ENCODE measurements at regions not wholly inside any gene's neighbourhood (a gene's known extent, or its start where the extent isn't known, plus 50 kb on each side); places are given as distances from the start of the nearest gene placed in this dataset.

DNA sequence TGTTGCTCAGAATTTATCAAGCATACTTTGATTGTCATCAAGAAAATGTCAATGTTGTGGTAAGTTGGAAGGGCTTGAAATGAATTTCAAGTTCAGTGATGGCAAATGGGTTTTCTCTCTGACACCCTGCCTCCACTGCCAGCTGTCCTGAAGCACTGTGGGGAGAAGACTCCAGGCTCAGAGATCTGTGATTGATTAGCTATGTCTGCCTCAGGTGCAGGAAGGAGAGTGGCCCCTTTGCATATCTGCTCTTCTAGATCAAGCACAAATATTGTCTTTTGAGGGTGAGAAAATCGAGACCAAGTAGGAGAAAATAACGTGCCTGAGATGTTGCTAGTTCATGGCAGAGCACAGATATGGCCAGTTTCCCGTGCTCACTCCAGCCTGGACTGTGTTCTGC lies 178.8 kb upstream of the GLI2 start:
- ATAC-seq (ENCODE audit: insufficient read depth, low read depth) = no peak

DNA sequence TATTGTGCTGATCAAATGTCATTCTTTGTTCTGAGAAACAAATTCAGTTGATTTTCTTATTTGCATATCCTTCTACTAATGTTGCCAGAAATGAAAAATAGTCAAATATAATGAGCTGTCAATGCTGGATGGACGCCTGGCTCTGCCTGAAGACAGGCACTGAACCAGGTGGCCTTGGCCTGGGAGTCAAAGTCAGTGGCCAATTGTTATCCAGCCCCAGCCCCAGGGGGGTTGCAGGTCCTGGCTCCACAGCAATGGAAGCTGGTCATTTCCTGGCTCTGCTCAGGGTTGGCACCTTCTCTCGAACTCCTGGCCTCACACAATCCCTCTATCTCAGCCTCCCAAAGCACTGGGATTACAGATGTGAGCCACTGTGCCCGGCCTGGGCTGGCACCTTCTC lies 176.8 kb upstream of the GLI2 start:
- Histone ChIP-seq H3K9me3 (ENCODE audit: insufficient read depth, low read length, severe bottlenecking) (no peaks in the 10 kb centered on the region), H3K27ac (ENCODE audit: low read length) (no peak overlapping the region), H3K4me1 (ENCODE audit: insufficient read depth, low read length) (no peaks in the 10 kb centered on the region), H4K20me1 (ENCODE audit: insufficient read depth, low read length) (no peaks in the 10 kb centered on the region; the same call in 1 of the 2 replicates), H3K4me2 (ENCODE audit: insufficient read depth, low read length) (no peak overlapping the region), H3K36me3 (ENCODE audit: insufficient read depth, low read length) (no peaks in the 10 kb centered on the region), H2AFZ (ENCODE audit: low read depth, low read length) (no peak overlapping the region), H3K4me3 (ENCODE audit: low read depth in 1 of 2, low read length in 2 of 2) (no peak overlapping the region), H3K9ac (ENCODE audit: low read depth, low read length) (no peak overlapping the region), H3K79me2 (ENCODE audit: insufficient read depth, low read length) (no peaks in the 10 kb centered on the region), H3K27me3 (ENCODE audit: insufficient read depth, low read length, poor library complexity) (peaks cover 13% of the 10 kb centered on the region)
- TF ChIP-seq CTCF (IDR thresholded peaks at IDR 0.05; ENCODE audit: borderline replicate concordance, extremely low read depth, low read length, poor library complexity, severe bottlenecking) (no peak), EZH2 (IDR thresholded peaks at IDR 0.05; ENCODE audit: borderline replicate concordance, low read depth, low read length, severe bottlenecking) (no peak)
- DNase-seq (no peak), ATAC-seq (ENCODE audit: insufficient read depth, low read depth) (no peak)

More for the DNA sequence above, 178.8 kb upstream of the GLI2 start:
- Histone ChIP-seq H3K4me3 (ENCODE audit: low read depth in 1 of 2, low read length in 2 of 2) (no peak overlapping the region), H3K9me3 (ENCODE audit: insufficient read depth, low read length, severe bottlenecking) (no peaks in the 10 kb centered on the region), H3K27me3 (ENCODE audit: insufficient read depth, low read length, poor library complexity) (peaks cover 16% of the 10 kb centered on the region), H4K20me1 (ENCODE audit: insufficient read depth, low read length) (no peaks in the 10 kb centered on the region; the same call in 1 of the 2 replicates), H3K79me2 (ENCODE audit: insufficient read depth, low read length) (no peaks in the 10 kb centered on the region), H3K9ac (ENCODE audit: low read depth, low read length) (no peak overlapping the region), H3K4me2 (ENCODE audit: insufficient read depth, low read length) (no peak overlapping the region), H3K36me3 (ENCODE audit: insufficient read depth, low read length) (no peaks in the 10 kb centered on the region), H3K4me1 (ENCODE audit: insufficient read depth, low read length) (no peaks in the 10 kb centered on the region), H3K27ac (ENCODE audit: low read length) (no peak overlapping the region), H2AFZ (ENCODE audit: low read depth, low read length) (no peak overlapping the region)
- no peak for TF ChIP-seq CTCF (IDR thresholded peaks at IDR 0.05; ENCODE audit: borderline replicate concordance, extremely low read depth, low read length, poor library complexity, severe bottlenecking)
- TF ChIP-seq EZH2 (IDR thresholded peaks at IDR 0.05; ENCODE audit: borderline replicate concordance, low read depth, low read length, severe bottlenecking) = no peak
- no peak for DNase-seq

- Histone ChIP-seq H3K27ac (ENCODE audit: low read length) (no peak overlapping the region), H3K36me3 (ENCODE audit: insufficient read depth, low read length) (no peaks in the 10 kb centered on the region), H3K4me1 (ENCODE audit: insufficient read depth, low read length) (no peaks in the 10 kb centered on the region), H3K9me3 (ENCODE audit: insufficient read depth, low read length, severe bottlenecking) (no peaks in the 10 kb centered on the region), H3K9ac (ENCODE audit: low read depth, low read length) (no peak overlapping the region), H3K4me3 (ENCODE audit: low read depth in 1 of 2, low read length in 2 of 2) (no peak overlapping the region), H2AFZ (ENCODE audit: low read depth, low read length) (no peak overlapping the region), H3K27me3 (ENCODE audit: insufficient read depth, low read length, poor library complexity) (peaks cover 13% of the 10 kb centered on the region), H3K4me2 (ENCODE audit: insufficient read depth, low read length) (no peak overlapping the region), H3K79me2 (ENCODE audit: insufficient read depth, low read length) (no peaks in the 10 kb centered on the region), H4K20me1 (ENCODE audit: insufficient read depth, low read length) (no peaks in the 10 kb centered on the region; the same call in 1 of the 2 replicates)
- no peak for DNase-seq
- TF ChIP-seq EZH2 (IDR thresholded peaks at IDR 0.05; ENCODE audit: borderline replicate concordance, low read depth, low read length, severe bottlenecking) = no peak
- TF ChIP-seq CTCF (IDR thresholded peaks at IDR 0.05; ENCODE audit: borderline replicate concordance, extremely low read depth, low read length, poor library complexity, severe bottlenecking) = no peak
- ATAC-seq (ENCODE audit: insufficient read depth, low read depth) = no peak
Measured at GRCh38 chr2:120559401-120559800, 176.3 kb upstream of the GLI2 start.

DNA sequence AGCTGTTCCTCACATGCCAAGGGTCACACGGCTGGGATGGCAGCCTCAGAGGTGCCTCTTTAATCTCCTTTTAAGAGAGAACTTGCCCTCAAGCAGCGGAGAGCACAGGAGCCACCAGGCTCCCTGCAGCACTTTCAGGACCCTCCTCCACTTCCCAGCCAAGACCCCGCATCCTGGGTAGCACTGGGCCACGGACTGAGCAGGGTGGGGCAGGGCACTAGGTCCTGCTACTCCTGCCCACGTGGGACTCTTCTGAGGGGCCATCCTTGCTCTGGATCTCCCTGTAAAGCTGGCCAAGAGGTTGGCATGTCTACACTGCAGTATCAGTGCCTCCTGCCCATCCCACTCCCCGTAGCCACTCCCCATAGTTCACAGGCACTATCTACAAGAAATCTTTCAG lies 175.3 kb upstream of the GLI2 start:
- H3K4me2 ChIP-seq (ENCODE audit: insufficient read depth, low read length) = no peak overlapping the region
- no peaks in the 10 kb centered on the region for H3K9me3 ChIP-seq (ENCODE audit: insufficient read depth, low read length, severe bottlenecking)
- H2AFZ ChIP-seq (ENCODE audit: low read depth, low read length) = no peak overlapping the region
- H3K27me3 ChIP-seq (ENCODE audit: insufficient read depth, low read length, poor library complexity) = peaks cover 7% of the 10 kb centered on the region
- no peak overlapping the region for H3K4me3 ChIP-seq (ENCODE audit: low read depth in 1 of 2, low read length in 2 of 2)
- H4K20me1 ChIP-seq (ENCODE audit: insufficient read depth, low read length) = no peaks in the 10 kb centered on the region; the same call in 1 of the 2 replicates
- ATAC-seq (ENCODE audit: insufficient read depth, low read depth) (no peak), DNase-seq (no peak)
- no peaks in the 10 kb centered on the region for H3K79me2 ChIP-seq (ENCODE audit: insufficient read depth, low read length)
- H3K9ac ChIP-seq (ENCODE audit: low read depth, low read length) = no peak overlapping the region
- H3K36me3 ChIP-seq (ENCODE audit: insufficient read depth, low read length) = no peaks in the 10 kb centered on the region
- TF ChIP-seq EZH2 (IDR thresholded peaks at IDR 0.05; ENCODE audit: borderline replicate concordance, low read depth, low read length, severe bottlenecking) (no peak), CTCF (IDR thresholded peaks at IDR 0.05; ENCODE audit: borderline replicate concordance, extremely low read depth, low read length, poor library complexity, severe bottlenecking) (no peak)
- H3K4me1 ChIP-seq (ENCODE audit: insufficient read depth, low read length) = no peaks in the 10 kb centered on the region
- H3K27ac ChIP-seq (ENCODE audit: low read length) = no peak overlapping the region
